ENCODE measurements at regions not wholly inside any gene's neighbourhood (a gene's known extent, or its start where the extent isn't known, plus 50 kb on each side); places are given as distances from the start of the nearest gene placed in this dataset.

GRCh38 chr18:51390702-51391101 is 193.2 kb upstream of the MEX3C start:
- H3K36me3 ChIP-seq (ENCODE audit: insufficient read depth, low read length): no peaks in the 10 kb centered on the region
- POLR2A ChIA-PET: no interaction called here
- Mint-ChIP-seq H3K27ac (no peak overlapping the region), H3K36me3 (no peaks in the 10 kb centered on the region), H3K27me3 (peaks cover 15 to 17% of the 10 kb centered on the region in 2 donors), H3K9me3 (no peaks in the 10 kb centered on the region), H3K4me1 (no peaks in the 10 kb centered on the region), H3K4me3 (no peak overlapping the region)
- no peaks in the 10 kb centered on the region for H3K9me3 ChIP-seq (ENCODE audit: low read length)
- no peaks in the 10 kb centered on the region for H3K27me3 ChIP-seq (ENCODE audit: insufficient read depth, low read length, poor library complexity, severe bottlenecking)
- no peak overlapping the region for H3K27ac ChIP-seq (ENCODE audit: low read depth, low read length)
- DNase-seq: no peak
- CTCF ChIA-PET: no interaction called here
- H3K4me3 ChIP-seq (ENCODE audit: low read length): no peak overlapping the region
- no peaks in the 10 kb centered on the region for H3K4me1 ChIP-seq (ENCODE audit: insufficient read depth, low read length)

- Mint-ChIP-seq H3K36me3 (no peaks in the 10 kb centered on the region), H3K4me1 (no peaks in the 10 kb centered on the region), H3K27ac (no peak overlapping the region), H3K9me3 (no peaks in the 10 kb centered on the region), H3K27me3 (peaks cover 15 to 16% of the 10 kb centered on the region in 2 donors), H3K4me3 (no peak overlapping the region)
- ChIA-PET POLR2A (no interaction called here), CTCF (no interaction called here)
- H3K27me3 ChIP-seq (ENCODE audit: insufficient read depth, low read length, poor library complexity, severe bottlenecking): no peaks in the 10 kb centered on the region
- H3K27ac ChIP-seq (ENCODE audit: low read depth, low read length): no peak overlapping the region
- H3K4me1 ChIP-seq (ENCODE audit: insufficient read depth, low read length): no peaks in the 10 kb centered on the region
- H3K4me3 ChIP-seq (ENCODE audit: low read length): no peak overlapping the region
- no peaks in the 10 kb centered on the region for H3K9me3 ChIP-seq (ENCODE audit: low read length)
- H3K36me3 ChIP-seq (ENCODE audit: insufficient read depth, low read length): no peaks in the 10 kb centered on the region
- DNase-seq: no peak
Measured at GRCh38 chr18:51391215-51391614, 193.7 kb upstream of the MEX3C start.

DNA sequence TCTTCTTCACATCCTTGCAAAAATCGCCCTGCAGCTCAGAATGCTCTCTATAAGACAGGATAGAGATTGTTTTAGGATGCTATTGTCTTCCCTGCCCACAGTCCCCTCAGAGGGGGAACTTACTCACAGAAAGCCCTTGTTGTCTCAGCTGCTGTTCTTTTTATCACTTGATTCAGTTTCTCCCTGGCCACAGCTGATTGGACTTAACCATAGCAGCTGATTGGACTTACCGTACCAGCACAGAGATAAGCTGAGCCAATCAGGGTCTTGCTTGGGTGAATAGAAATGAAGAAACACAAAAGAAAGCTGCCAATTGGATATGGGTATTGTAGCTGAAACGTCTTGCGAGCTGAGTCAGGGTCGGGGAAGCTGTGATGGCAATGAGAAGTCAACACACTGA is 194.2 kb upstream of the MEX3C start:
- no peaks in the 10 kb centered on the region for H3K9me3 Mint-ChIP-seq
- no peaks in the 10 kb centered on the region for H3K4me1 Mint-ChIP-seq
- ChIA-PET POLR2A (no interaction called here), CTCF (no interaction called here)
- no peak overlapping the region for H3K27ac Mint-ChIP-seq
- peaks cover 15 to 16% of the 10 kb centered on the region in 2 donors for H3K27me3 Mint-ChIP-seq
- no peaks in the 10 kb centered on the region for H3K4me1 ChIP-seq (ENCODE audit: insufficient read depth, low read length)
- H3K9me3 ChIP-seq (ENCODE audit: low read length): no peaks in the 10 kb centered on the region
- H3K27me3 ChIP-seq (ENCODE audit: insufficient read depth, low read length, poor library complexity, severe bottlenecking): no peaks in the 10 kb centered on the region
- H3K27ac ChIP-seq (ENCODE audit: low read depth, low read length): no peak overlapping the region
- no peak overlapping the region for H3K4me3 ChIP-seq (ENCODE audit: low read length)
- H3K4me3 Mint-ChIP-seq: no peak overlapping the region
- no peaks in the 10 kb centered on the region for H3K36me3 Mint-ChIP-seq
- no peaks in the 10 kb centered on the region for H3K36me3 ChIP-seq (ENCODE audit: insufficient read depth, low read length)
- DNase-seq: no peak

GRCh38 chr18:51397347-51397962 is 200.0 kb upstream of the MEX3C start:
- Histone ChIP-seq H3K9me3 (ENCODE audit: low read length) (no peaks in the 10 kb centered on the region), H3K27ac (ENCODE audit: low read depth, low read length) (no peak overlapping the region), H3K4me1 (ENCODE audit: insufficient read depth, low read length) (no peaks in the 10 kb centered on the region), H3K4me3 (ENCODE audit: low read length) (no peak overlapping the region), H3K27me3 (ENCODE audit: insufficient read depth, low read length, poor library complexity, severe bottlenecking) (no peaks in the 10 kb centered on the region), H3K36me3 (ENCODE audit: insufficient read depth, low read length) (no peaks in the 10 kb centered on the region)
- Mint-ChIP-seq H3K9me3 (no peaks in the 10 kb centered on the region), H3K27ac (no peak overlapping the region), H3K36me3 (no peaks in the 10 kb centered on the region), H3K27me3 (peaks cover 5 to 17% of the 10 kb centered on the region in 2 donors), H3K4me1 (no peaks in the 10 kb centered on the region), H3K4me3 (no peak overlapping the region)
- ChIA-PET CTCF (no interaction called here), POLR2A (no interaction called here)
- DNase-seq: no peak

DNA sequence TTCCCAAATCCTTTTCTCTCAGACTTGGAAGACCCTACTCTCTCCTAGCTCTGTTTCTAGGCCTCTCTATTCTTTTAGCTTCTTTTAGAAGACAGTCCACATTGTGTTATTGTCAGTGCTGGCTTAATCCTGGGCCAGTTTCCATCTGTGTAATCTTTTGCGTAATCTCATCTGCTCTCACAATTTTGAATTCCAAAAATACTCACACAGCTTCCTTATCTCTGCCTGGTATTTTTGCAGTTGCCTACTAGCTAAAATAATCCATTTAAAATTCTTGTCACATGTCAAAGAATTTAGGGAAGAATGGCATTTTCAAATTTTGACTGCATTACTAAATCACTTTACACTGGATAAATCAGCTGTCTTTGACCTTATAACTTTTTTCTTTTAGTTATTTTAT is 200.6 kb upstream of the MEX3C start:
- H3K27ac ChIP-seq (ENCODE audit: low read depth, low read length): no peak overlapping the region
- Mint-ChIP-seq H3K27ac (no peak overlapping the region), H3K4me1 (no peaks in the 10 kb centered on the region), H3K36me3 (no peaks in the 10 kb centered on the region), H3K4me3 (no peak overlapping the region), H3K9me3 (no peaks in the 10 kb centered on the region), H3K27me3 (peaks cover 5 to 17% of the 10 kb centered on the region in 2 donors)
- H3K4me3 ChIP-seq (ENCODE audit: low read length): no peak overlapping the region
- no peaks in the 10 kb centered on the region for H3K27me3 ChIP-seq (ENCODE audit: insufficient read depth, low read length, poor library complexity, severe bottlenecking)
- ChIA-PET CTCF (no interaction called here), POLR2A (no interaction called here)
- DNase-seq: no peak
- H3K9me3 ChIP-seq (ENCODE audit: low read length): no peaks in the 10 kb centered on the region
- H3K36me3 ChIP-seq (ENCODE audit: insufficient read depth, low read length): no peaks in the 10 kb centered on the region
- no peaks in the 10 kb centered on the region for H3K4me1 ChIP-seq (ENCODE audit: insufficient read depth, low read length)

GRCh38 chr18:51399491-51400122 is 202.1 kb upstream of the MEX3C start:
- Mint-ChIP-seq H3K9me3 (no peaks in the 10 kb centered on the region), H3K27me3 (peaks cover 0 to 12% of the 10 kb centered on the region in 2 donors), H3K4me3 (no peak overlapping the region), H3K4me1 (no peaks in the 10 kb centered on the region), H3K36me3 (no peaks in the 10 kb centered on the region), H3K27ac (no peak overlapping the region)
- no peak for DNase-seq
- CTCF ChIA-PET: no interaction called here
- Histone ChIP-seq H3K27me3 (ENCODE audit: insufficient read depth, low read length, poor library complexity, severe bottlenecking) (no peaks in the 10 kb centered on the region), H3K4me1 (ENCODE audit: insufficient read depth, low read length) (no peaks in the 10 kb centered on the region), H3K27ac (ENCODE audit: low read depth, low read length) (no peak overlapping the region), H3K9me3 (ENCODE audit: low read length) (no peaks in the 10 kb centered on the region), H3K4me3 (ENCODE audit: low read length) (no peak overlapping the region), H3K36me3 (ENCODE audit: insufficient read depth, low read length) (no peaks in the 10 kb centered on the region)
- POLR2A ChIA-PET: no interaction called here

DNA sequence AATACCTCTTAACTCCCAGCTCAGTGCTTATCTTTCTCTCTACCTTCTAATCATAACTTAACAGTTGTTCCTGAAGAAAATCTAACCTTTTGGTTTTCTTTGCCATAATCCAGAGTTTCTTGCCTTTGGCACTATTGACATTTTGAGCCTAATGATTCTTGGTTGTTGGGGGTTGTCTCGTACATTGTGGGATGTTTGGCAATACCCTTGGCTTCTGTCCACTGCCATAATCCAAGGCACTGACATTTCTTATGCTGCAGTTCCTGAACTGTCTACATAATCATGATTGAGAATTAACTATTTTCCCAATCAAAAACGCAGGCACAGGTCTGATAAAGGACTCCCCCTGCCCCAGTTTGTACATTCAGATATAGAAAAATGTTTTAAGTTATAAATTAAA is 203.2 kb upstream of the MEX3C start:
- no peaks in the 10 kb centered on the region for H3K36me3 ChIP-seq (ENCODE audit: insufficient read depth, low read length)
- ChIA-PET CTCF (no interaction called here), POLR2A (no interaction called here)
- DNase-seq: no peak
- H3K4me1 ChIP-seq (ENCODE audit: insufficient read depth, low read length): no peaks in the 10 kb centered on the region
- H3K4me3 Mint-ChIP-seq: no peak overlapping the region
- H3K9me3 ChIP-seq (ENCODE audit: low read length): no peaks in the 10 kb centered on the region
- H3K4me3 ChIP-seq (ENCODE audit: low read length): no peak overlapping the region
- no peaks in the 10 kb centered on the region for H3K4me1 Mint-ChIP-seq
- H3K27ac ChIP-seq (ENCODE audit: low read depth, low read length): no peak overlapping the region
- H3K27me3 Mint-ChIP-seq: peaks cover 0 to 12% of the 10 kb centered on the region in 2 donors
- no peaks in the 10 kb centered on the region for H3K36me3 Mint-ChIP-seq
- no peaks in the 10 kb centered on the region for H3K9me3 Mint-ChIP-seq
- H3K27me3 ChIP-seq (ENCODE audit: insufficient read depth, low read length, poor library complexity, severe bottlenecking): no peaks in the 10 kb centered on the region
- no peak overlapping the region for H3K27ac Mint-ChIP-seq

DNA sequence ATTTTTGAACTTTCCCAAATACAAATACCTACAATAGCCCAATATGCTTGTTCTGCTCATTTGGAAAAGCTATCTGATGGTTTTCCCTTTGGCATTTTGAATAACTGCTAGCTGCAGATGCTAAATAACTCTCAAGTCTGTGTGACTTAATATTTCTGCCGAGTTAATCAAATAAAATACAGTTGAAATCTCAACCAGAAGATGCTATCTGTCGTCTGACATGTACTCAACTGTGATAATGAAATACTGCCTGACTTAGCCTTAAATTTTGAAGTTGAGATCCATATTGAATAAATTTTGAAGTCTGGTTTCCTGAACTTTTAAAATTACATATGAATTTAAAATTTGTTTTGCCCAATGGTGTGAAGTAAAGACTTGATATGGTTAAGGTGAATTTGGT is 204.4 kb upstream of the MEX3C start:
- Histone ChIP-seq H3K27me3 (ENCODE audit: insufficient read depth, low read length, poor library complexity, severe bottlenecking) (no peaks in the 10 kb centered on the region), H3K4me1 (ENCODE audit: insufficient read depth, low read length) (no peaks in the 10 kb centered on the region), H3K27ac (ENCODE audit: low read depth, low read length) (no peak overlapping the region), H3K36me3 (ENCODE audit: insufficient read depth, low read length) (no peaks in the 10 kb centered on the region), H3K9me3 (ENCODE audit: low read length) (no peaks in the 10 kb centered on the region), H3K4me3 (ENCODE audit: low read length) (no peak overlapping the region)
- H3K4me1 Mint-ChIP-seq: no peaks in the 10 kb centered on the region
- H3K27me3 Mint-ChIP-seq: peaks cover 0 to 17% of the 10 kb centered on the region in 2 donors
- H3K27ac Mint-ChIP-seq: no peak overlapping the region
- POLR2A ChIA-PET: no interaction called here
- no peaks in the 10 kb centered on the region for H3K36me3 Mint-ChIP-seq
- no peak for DNase-seq
- H3K4me3 Mint-ChIP-seq: no peak overlapping the region
- CTCF ChIA-PET: no interaction called here
- H3K9me3 Mint-ChIP-seq: no peaks in the 10 kb centered on the region
